HG02623 (cell line): ENCODE measurements at regions not wholly inside any gene's neighbourhood (a gene's known extent, or its start where the extent isn't known, plus 50 kb on each side); places are given as distances from the start of the nearest gene placed in this dataset.

ENCODE experiments used
- ATAC-seq: cut with Tn5 transposase; IDR thresholded peaks from one replicate; pipeline ENCODE4 v1.9.1; 2021; ENCODE audit warnings: moderate library complexity; ENCODE audit not compliant: unreplicated experiment

GRCh38 chr2:12050396-12050795, 304.0 kb downstream of the LPIN1 start:
- peak; percentile 41 for ATAC-seq

GRCh38 chr2:12051831-12052230, 305.4 kb downstream of the LPIN1 start:
- ATAC-seq, result no peak

GRCh38 chr2:12052796-12053195, 306.4 kb downstream of the LPIN1 start:
- no peak for ATAC-seq

- no peak for ATAC-seq
Measured at GRCh38 chr2:12054956-12055618, 308.7 kb downstream of the LPIN1 start.

- ATAC-seq, result peak; percentile 91
Measured at GRCh38 chr2:12057436-12058166, 311.2 kb downstream of the LPIN1 start.

GRCh38 chr2:12059616-12060441, 313.4 kb downstream of the LPIN1 start:
- no peak for ATAC-seq

- no peak for ATAC-seq
Measured at GRCh38 chr2:12060886-12061285, 314.5 kb downstream of the LPIN1 start.

- no peak for ATAC-seq
Measured at GRCh38 chr2:12061286-12062052, 315.0 kb downstream of the LPIN1 start.

GRCh38 chr2:12062053-12062395, 315.6 kb downstream of the LPIN1 start:
- ATAC-seq, result no peak

GRCh38 chr2:12063210-12063609, 316.8 kb downstream of the LPIN1 start:
- ATAC-seq, result no peak

GRCh38 chr2:12064153-12064552, 317.7 kb downstream of the LPIN1 start:
- ATAC-seq, result no peak

GRCh38 chr2:12066116-12066515, 319.7 kb downstream of the LPIN1 start:
- ATAC-seq, result no peak

- ATAC-seq, result no peak
Measured at GRCh38 chr2:12066986-12067385, 320.6 kb downstream of the LPIN1 start.

- no peak for ATAC-seq
Measured at GRCh38 chr2:12068796-12069538, 322.5 kb downstream of the LPIN1 start.

GRCh38 chr2:12070153-12070552, 323.7 kb downstream of the LPIN1 start:
- ATAC-seq, result no peak

GRCh38 chr2:12070581-12070980, 324.1 kb downstream of the LPIN1 start:
- ATAC-seq, result no peak

GRCh38 chr2:12071318-12071717, 324.9 kb downstream of the LPIN1 start:
- ATAC-seq, result peak; percentile 52

- ATAC-seq, result no peak
Measured at GRCh38 chr2:12073217-12073852, 326.9 kb downstream of the LPIN1 start.

GRCh38 chr2:12074126-12074844, 327.9 kb downstream of the LPIN1 start:
- no peak for ATAC-seq
